ENCODE measurements at regions not wholly inside any gene's neighbourhood (a gene's known extent, or its start where the extent isn't known, plus 50 kb on each side); places are given as distances from the start of the nearest gene placed in this dataset.

- Histone ChIP-seq H3K27ac (no peak overlapping the region), H3K9me3 (no peaks in the 10 kb centered on the region), H3K4me3 (no peak overlapping the region), H3K4me1 (peaks cover 0 to 5% (median 0%) of the 10 kb centered on the region in 6 donors), H3K36me3 (no peaks in the 10 kb centered on the region), H3K27me3 (replicated peaks in 1 of 7) (no peaks in the 10 kb centered on the region)
- TF ChIP-seq, protein P1, sequence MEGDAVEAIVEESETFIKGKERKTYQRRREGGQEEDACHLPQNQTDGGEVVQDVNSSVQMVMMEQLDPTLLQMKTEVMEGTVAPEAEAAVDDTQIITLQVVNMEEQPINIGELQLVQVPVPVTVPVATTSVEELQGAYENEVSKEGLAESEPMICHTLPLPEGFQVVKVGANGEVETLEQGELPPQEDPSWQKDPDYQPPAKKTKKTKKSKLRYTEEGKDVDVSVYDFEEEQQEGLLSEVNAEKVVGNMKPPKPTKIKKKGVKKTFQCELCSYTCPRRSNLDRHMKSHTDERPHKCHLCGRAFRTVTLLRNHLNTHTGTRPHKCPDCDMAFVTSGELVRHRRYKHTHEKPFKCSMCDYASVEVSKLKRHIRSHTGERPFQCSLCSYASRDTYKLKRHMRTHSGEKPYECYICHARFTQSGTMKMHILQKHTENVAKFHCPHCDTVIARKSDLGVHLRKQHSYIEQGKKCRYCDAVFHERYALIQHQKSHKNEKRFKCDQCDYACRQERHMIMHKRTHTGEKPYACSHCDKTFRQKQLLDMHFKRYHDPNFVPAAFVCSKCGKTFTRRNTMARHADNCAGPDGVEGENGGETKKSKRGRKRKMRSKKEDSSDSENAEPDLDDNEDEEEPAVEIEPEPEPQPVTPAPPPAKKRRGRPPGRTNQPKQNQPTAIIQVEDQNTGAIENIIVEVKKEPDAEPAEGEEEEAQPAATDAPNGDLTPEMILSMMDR (IDR thresholded peaks at IDR 0.05 in 8 of 11, conservative IDR thresholded peaks at IDR 0.05 in 3 of 11): no peak
- TF ChIP-seq POLR2AphosphoS5 (IDR thresholded peaks at IDR 0.05): no peak
- no peak for TF ChIP-seq POLR2A (IDR thresholded peaks at IDR 0.05)
- no peak for DNase-seq
- 83 to 89% (median 88%) methylated on average over 1 of the region's 1 CpG for WGBS, 5 donors
- intact Hi-C loops (cut with DNase I; ENCODE audit: low total_unique reads): no loop called here
Observed at GRCh38 chr11:16408619-16409018, 52.3 kb upstream of the SOX6 start.

DNA sequence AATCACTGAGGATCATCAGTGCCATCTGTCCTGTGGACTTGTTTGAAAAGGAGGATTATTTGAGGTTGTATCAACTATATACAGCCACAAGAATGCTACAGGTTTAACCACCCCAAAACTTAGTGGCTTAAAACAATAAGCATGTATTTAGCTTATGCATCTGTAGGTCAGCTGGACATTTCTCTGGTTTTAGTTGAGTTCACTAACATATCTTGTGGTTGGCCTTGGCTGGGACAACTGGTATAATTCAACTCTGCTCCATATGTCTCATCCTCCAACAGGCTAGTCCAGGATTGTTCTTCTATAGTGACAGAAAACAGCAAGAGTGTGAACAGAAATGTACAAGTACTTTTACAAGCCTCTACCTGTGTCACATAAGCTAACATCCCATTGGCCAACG lies 49.9 kb upstream of the SOX6 start:
- intact Hi-C loops (cut with DNase I; ENCODE audit: low total_unique reads): no loop called here
- no peaks in the 10 kb centered on the region for H3K27me3 ChIP-seq (replicated peaks in 1 of 7)
- TF ChIP-seq POLR2AphosphoS5 (IDR thresholded peaks at IDR 0.05) (no peak), POLR2A (IDR thresholded peaks at IDR 0.05) (no peak)
- TF ChIP-seq, protein P1 (IDR thresholded peaks at IDR 0.05 in 8 of 11, conservative IDR thresholded peaks at IDR 0.05 in 3 of 11): no peak
- no peak for DNase-seq
- H3K9me3 ChIP-seq: no peaks in the 10 kb centered on the region
- no peak overlapping the region for H3K27ac ChIP-seq
- WGBS, 5 donors: 90 to 97% (median 92%) methylated on average over 1 of the region's 1 CpG
- no peak overlapping the region for H3K4me3 ChIP-seq
- no peaks in the 10 kb centered on the region for H3K36me3 ChIP-seq
- H3K4me1 ChIP-seq: peaks cover 0 to 12% (median 0%) of the 10 kb centered on the region in 6 donors

Small RNAs in the stretch of these regions (small RNA-seq; reads per million reads assigned to genes)
- 0 reads per million in 4 donors for gene RN7SL188P

All from spleen (tissue), 11 donors.